Loucy (cell line): ENCODE measurements at regions not wholly inside any gene's neighbourhood (a gene's known extent, or its start where the extent isn't known, plus 50 kb on each side); places are given as distances from the start of the nearest gene placed in this dataset.

Experiments
- CTCF ChIP-seq: fragments of 200-600 bp; sonication (generic); conservative IDR thresholded peaks from 2 replicates; pipeline ENCODE4 v1.5.1; 2014; ENCODE audit warnings: mild to moderate bottlenecking, antibody characterized with exemption, low read length
- EZH2phosphoT487 ChIP-seq: fragments of 200-600 bp; IDR thresholded peaks from 2 replicates; pipeline ENCODE4 v1.6.1; 2018; ENCODE audit warnings: antibody characterized with exemption, mild to moderate bottlenecking, moderate library complexity, borderline replicate concordance

- TF ChIP-seq CTCF (no peak), EZH2phosphoT487 (no peak)
These were observed 59.0 kb upstream of the TAB3 start for GRCh38 chrX:30948051-30948450.
